Thyroid gland (tissue), 4 donors: ENCODE measurements at regions not wholly inside any gene's neighbourhood (a gene's known extent, or its start where the extent isn't known, plus 50 kb on each side); places are given as distances from the start of the nearest gene placed in this dataset.
A peak's percentile ranks its signal among the peaks of the same experiment; 100 is the strongest.

Experiments
- DNase-seq, 2 donors: peaks; one replicate each; pipeline ENCODE4 v3.0.0-alpha.2; 2019
- H3K27ac ChIP-seq, 3 donors: fragments of 200-600 bp; sonication (generic); 1 replicate in 2 of 3; 2 replicates in 1 of 3; pipeline ENCODE4 v1.5.1; 2016 to 2019; ENCODE audit warnings: mild to moderate bottlenecking in 1 of 3, moderate library complexity in 1 of 3
- H3K27me3 ChIP-seq: fragments of 200-600 bp; sonication (generic); one replicate; pipeline ENCODE4 v1.5.1; 2019
- H3K36me3 ChIP-seq, 2 donors: fragments of 200-600 bp; sonication (generic); one replicate each; pipeline ENCODE4 v1.5.1; 2016 to 2019
- H3K4me1 ChIP-seq, 2 donors: fragments of 200-600 bp; sonication (generic); one replicate each; pipeline ENCODE4 v1.5.1; 2017 to 2019
- H3K4me3 ChIP-seq, 3 donors: fragments of 200-600 bp; sonication (generic); replicated peaks in 1 of 3; 1 replicate in 2 of 3; 2 replicates in 1 of 3; pipeline ENCODE4 v1.5.1; 2016; ENCODE audit warnings: mild to moderate bottlenecking in 1 of 3
- H3K9me3 ChIP-seq: fragments of 200-600 bp; sonication (generic); one replicate; pipeline ENCODE4 v1.5.1; 2017
- CTCF ChIP-seq, 6 experiments: fragments of 200-600 bp in 3 of 6; fragments of 450-650 bp in 3 of 6; sonication (generic) in 3 of 6; IDR thresholded peaks; one replicate each; pipeline ENCODE4 v1.5.1; 2016 to 2019; ENCODE audit warnings: antibody characterized with exemption in 6 of 6, mild to moderate bottlenecking in 2 of 6, inconsistent platforms in 1 of 6, moderate library complexity in 1 of 6
- POLR2A ChIP-seq, 2 donors: fragments of 450-650 bp; IDR thresholded peaks; one replicate each; pipeline ENCODE4 v1.6.1; 2017; ENCODE audit warnings: antibody characterized with exemption in 2 of 2, mild to moderate bottlenecking in 2 of 2, moderate library complexity in 1 of 2
- WGBS, 2 donors: methylation state at CpG; one replicate each; pipeline ENCODE4 v1.1.5; 2017; 5-methylcytosine and 5-hydroxymethylcytosine counted together
- intact Hi-C: fragments of 100-400 bp; cut with DNase I; formaldehyde crosslinking; loops from one replicate; pipeline ENCODE4 v1.15.1; 2023

- TF ChIP-seq CTCF (IDR thresholded peaks at IDR 0.05) = no peak
- no peak for TF ChIP-seq POLR2A (IDR thresholded peaks at IDR 0.05)
- 56 to 72% methylated on average over 8 of the region's 8 CpGs for WGBS, 2 donors
Measured at GRCh38 chr5:51095486-51095885, 287.8 kb upstream of the ISL1 start.

GRCh38 chr5:51096859-51097258, 286.4 kb upstream of the ISL1 start:
- TF ChIP-seq CTCF (IDR thresholded peaks at IDR 0.05) (no peak), POLR2A (IDR thresholded peaks at IDR 0.05) (no peak)
- no peak for DNase-seq
- no peak overlapping the region for H3K4me3 ChIP-seq
- H3K9me3 ChIP-seq = no peaks in the 10 kb centered on the region
- WGBS, 2 donors = 50 to 51% methylated on average over 3 of the region's 3 CpGs
- no peaks in the 10 kb centered on the region for H3K27me3 ChIP-seq
- H3K27ac ChIP-seq = no peak overlapping the region
- no peaks in the 10 kb centered on the region for H3K4me1 ChIP-seq
- no peaks in the 10 kb centered on the region for H3K36me3 ChIP-seq
- intact Hi-C loops = no loop called here

More at GRCh38 chr5:51095486-51095885, 287.8 kb upstream of the ISL1 start:
- H3K4me1 ChIP-seq = no peaks in the 10 kb centered on the region
- H3K27me3 ChIP-seq = no peaks in the 10 kb centered on the region
- no peak overlapping the region for H3K27ac ChIP-seq
- no peak for DNase-seq
- intact Hi-C loops = no loop called here
- no peaks in the 10 kb centered on the region for H3K9me3 ChIP-seq
- no peak overlapping the region for H3K4me3 ChIP-seq
- no peaks in the 10 kb centered on the region for H3K36me3 ChIP-seq

GRCh38 chr5:51099173-51099853, 283.9 kb upstream of the ISL1 start:
- intact Hi-C loops = no loop called here

GRCh38 chr5:51104556-51104955, 278.7 kb upstream of the ISL1 start:
- intact Hi-C loops = no loop called here
- no peak overlapping the region for H3K27ac ChIP-seq
- no peaks in the 10 kb centered on the region for H3K27me3 ChIP-seq
- H3K9me3 ChIP-seq = no peaks in the 10 kb centered on the region
- no peaks in the 10 kb centered on the region for H3K4me1 ChIP-seq
- H3K36me3 ChIP-seq = no peaks in the 10 kb centered on the region
- H3K4me3 ChIP-seq = no peak overlapping the region
- WGBS, 2 donors = 60 to 63% methylated on average over 2 of the region's 2 CpGs
- no peak for DNase-seq
- TF ChIP-seq POLR2A (IDR thresholded peaks at IDR 0.05) (no peak), CTCF (IDR thresholded peaks at IDR 0.05) (no peak)

More at GRCh38 chr5:51099173-51099853, 283.9 kb upstream of the ISL1 start:
- no peak for DNase-seq
- H3K27ac ChIP-seq = no peak overlapping the region
- no peak for TF ChIP-seq POLR2A (IDR thresholded peaks at IDR 0.05)
- no peak for TF ChIP-seq CTCF (IDR thresholded peaks at IDR 0.05)
- no peaks in the 10 kb centered on the region for H3K4me1 ChIP-seq
- H3K27me3 ChIP-seq = no peaks in the 10 kb centered on the region
- no peaks in the 10 kb centered on the region for H3K36me3 ChIP-seq
- no peak overlapping the region for H3K4me3 ChIP-seq
- WGBS, 2 donors = 76 to 86% methylated on average over 6 of the region's 6 CpGs
- H3K9me3 ChIP-seq = no peaks in the 10 kb centered on the region

- 55 to 80% methylated on average over 3 of the region's 3 CpGs for WGBS, 2 donors
- intact Hi-C loops = no loop called here
- no peaks in the 10 kb centered on the region for H3K4me1 ChIP-seq
Measured at GRCh38 chr5:51109786-51110410, 273.4 kb upstream of the ISL1 start.

More at GRCh38 chr5:51109786-51110410, 273.4 kb upstream of the ISL1 start:
- H3K36me3 ChIP-seq = no peaks in the 10 kb centered on the region
- no peak overlapping the region for H3K27ac ChIP-seq
- no peaks in the 10 kb centered on the region for H3K27me3 ChIP-seq
- no peaks in the 10 kb centered on the region for H3K9me3 ChIP-seq
- peak in 1 of 2 donors; percentile 3 for DNase-seq
- H3K4me3 ChIP-seq = no peak overlapping the region
- TF ChIP-seq CTCF (IDR thresholded peaks at IDR 0.05) (no peak), POLR2A (IDR thresholded peaks at IDR 0.05) (no peak)
